ENCODE measurements at regions not wholly inside any gene's neighbourhood (a gene's known extent, or its start where the extent isn't known, plus 50 kb on each side); places are given as distances from the start of the nearest gene placed in this dataset.

DNA sequence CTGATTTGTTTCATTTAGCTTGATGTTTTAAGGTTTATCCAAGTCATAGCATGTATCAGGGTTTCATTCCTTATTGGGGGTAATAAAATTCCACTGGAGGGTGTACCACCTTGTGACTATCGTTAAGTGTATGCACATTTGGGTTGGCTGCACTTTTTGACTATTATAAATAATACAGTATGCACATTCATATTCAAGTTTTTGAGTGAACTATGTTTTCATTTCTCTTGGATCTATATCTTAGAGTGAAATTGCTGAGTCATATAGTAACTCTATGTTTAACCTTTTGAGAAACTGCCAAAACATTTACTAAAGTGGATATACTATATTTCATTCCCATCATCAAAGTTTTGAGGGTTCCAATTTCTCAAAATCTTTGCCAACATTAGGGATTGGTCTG lies 952.7 kb downstream of the TDRD15 start:
- TF ChIP-seq SREBF2 (IDR thresholded peaks at IDR 0.05) (no peak), CHD2 (IDR thresholded peaks at IDR 0.05; ENCODE audit: low read length, partially characterized antibody) (no peak), RCOR1 (IDR thresholded peaks at IDR 0.05; ENCODE audit: low read depth, low read length) (no peak), POLR2A (IDR thresholded peaks at IDR 0.05; ENCODE audit: low read length) (no peak)
- TF ChIP-seq, protein P1, sequence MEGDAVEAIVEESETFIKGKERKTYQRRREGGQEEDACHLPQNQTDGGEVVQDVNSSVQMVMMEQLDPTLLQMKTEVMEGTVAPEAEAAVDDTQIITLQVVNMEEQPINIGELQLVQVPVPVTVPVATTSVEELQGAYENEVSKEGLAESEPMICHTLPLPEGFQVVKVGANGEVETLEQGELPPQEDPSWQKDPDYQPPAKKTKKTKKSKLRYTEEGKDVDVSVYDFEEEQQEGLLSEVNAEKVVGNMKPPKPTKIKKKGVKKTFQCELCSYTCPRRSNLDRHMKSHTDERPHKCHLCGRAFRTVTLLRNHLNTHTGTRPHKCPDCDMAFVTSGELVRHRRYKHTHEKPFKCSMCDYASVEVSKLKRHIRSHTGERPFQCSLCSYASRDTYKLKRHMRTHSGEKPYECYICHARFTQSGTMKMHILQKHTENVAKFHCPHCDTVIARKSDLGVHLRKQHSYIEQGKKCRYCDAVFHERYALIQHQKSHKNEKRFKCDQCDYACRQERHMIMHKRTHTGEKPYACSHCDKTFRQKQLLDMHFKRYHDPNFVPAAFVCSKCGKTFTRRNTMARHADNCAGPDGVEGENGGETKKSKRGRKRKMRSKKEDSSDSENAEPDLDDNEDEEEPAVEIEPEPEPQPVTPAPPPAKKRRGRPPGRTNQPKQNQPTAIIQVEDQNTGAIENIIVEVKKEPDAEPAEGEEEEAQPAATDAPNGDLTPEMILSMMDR (IDR thresholded peaks at IDR 0.05) = no peak
- TF ChIP-seq, protein P2, sequence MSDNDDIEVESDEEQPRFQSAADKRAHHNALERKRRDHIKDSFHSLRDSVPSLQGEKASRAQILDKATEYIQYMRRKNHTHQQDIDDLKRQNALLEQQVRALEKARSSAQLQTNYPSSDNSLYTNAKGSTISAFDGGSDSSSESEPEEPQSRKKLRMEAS (IDR thresholded peaks at IDR 0.05) = no peak
